22Rv1 (cell line): ENCODE measurements at regions not wholly inside any gene's neighbourhood (a gene's known extent, or its start where the extent isn't known, plus 50 kb on each side); places are given as distances from the start of the nearest gene placed in this dataset.

Experiments used
- CTCF ChIP-seq: fragments of 450-650 bp; IDR thresholded peaks from 2 replicates; pipeline ENCODE4 v1.5.1; 2017; ENCODE audit warnings: mild to moderate bottlenecking
- ZFX ChIP-seq: fragments of 450-650 bp; IDR thresholded peaks from 2 replicates; pipeline ENCODE4 v1.6.1; 2017; ENCODE audit warnings: antibody characterized with exemption, borderline replicate concordance

- no peak for TF ChIP-seq CTCF
- no peak for TF ChIP-seq ZFX
Measured at GRCh38 chr2:221948076-221948475, 350.7 kb downstream of the PAX3 start.
